Mesothelial cell of epicardium (in vitro differentiated cells): ENCODE measurements at regions not wholly inside any gene's neighbourhood (a gene's known extent, or its start where the extent isn't known, plus 50 kb on each side); places are given as distances from the start of the nearest gene placed in this dataset.

Source experiments
- DNase-seq, 2 experiments: peaks; one replicate each; pipeline ENCODE4 v3.0.0; 2021; ENCODE audit warnings: low spot score in 2 of 2; ENCODE audit not compliant: unreplicated experiment in 2 of 2
- H3K27ac Mint-ChIP-seq: 2 replicates; pipeline ENCODE4 v1.8.0; 2021; ENCODE audit warnings: mixed read lengths
- H3K27me3 Mint-ChIP-seq: 2 replicates; pipeline ENCODE4 v1.8.0; 2021; ENCODE audit warnings: low read depth, mixed read lengths
- H3K36me3 Mint-ChIP-seq: 2 replicates; pipeline ENCODE4 v1.8.0; 2021; ENCODE audit warnings: mixed read lengths
- H3K4me1 Mint-ChIP-seq: 2 replicates; pipeline ENCODE4 v1.8.0; 2021; ENCODE audit warnings: mixed read lengths
- H3K4me3 Mint-ChIP-seq: 2 replicates; pipeline ENCODE4 v1.8.0; 2021; ENCODE audit warnings: mild to moderate bottlenecking, moderate library complexity, mixed read lengths
- H3K9me3 Mint-ChIP-seq: 2 replicates; pipeline ENCODE4 v1.8.0; 2021; ENCODE audit warnings: mixed read lengths
- CTCF ChIP-seq: fragments of 200-600 bp; sonication (generic); IDR thresholded peaks from one replicate; pipeline ENCODE4 v1.5.0; 2021; ENCODE audit warnings: antibody characterized with exemption; ENCODE audit not compliant: unreplicated experiment

GRCh38 chr2:215767625-215768024 is 245.7 kb downstream of the MREG start:
- H3K27ac Mint-ChIP-seq: no peak overlapping the region
- peaks cover 19% of the 10 kb centered on the region for H3K4me1 Mint-ChIP-seq
- no peak overlapping the region for H3K4me3 Mint-ChIP-seq
- H3K36me3 Mint-ChIP-seq: no peaks in the 10 kb centered on the region
- peaks cover 19% of the 10 kb centered on the region for H3K9me3 Mint-ChIP-seq
- DNase-seq: no peak
- no peak for TF ChIP-seq CTCF
- H3K27me3 Mint-ChIP-seq: no peaks in the 10 kb centered on the region

- no peak for DNase-seq
These were observed 247.5 kb downstream of the MREG start for GRCh38 chr2:215765729-215766360.

GRCh38 chr2:215764441-215765048 is 248.8 kb downstream of the MREG start:
- no peak for TF ChIP-seq CTCF
- H3K27ac Mint-ChIP-seq: no peak overlapping the region
- H3K4me3 Mint-ChIP-seq: no peak overlapping the region
- H3K9me3 Mint-ChIP-seq: peaks cover 26% of the 10 kb centered on the region
- H3K4me1 Mint-ChIP-seq: peaks cover 5% of the 10 kb centered on the region
- no peak for DNase-seq
- H3K27me3 Mint-ChIP-seq: no peaks in the 10 kb centered on the region
- H3K36me3 Mint-ChIP-seq: no peaks in the 10 kb centered on the region

More at GRCh38 chr2:215765729-215766360, 247.5 kb downstream of the MREG start:
- peaks cover 26% of the 10 kb centered on the region for H3K9me3 Mint-ChIP-seq
- no peak for TF ChIP-seq CTCF
- H3K4me3 Mint-ChIP-seq: no peak overlapping the region
- H3K4me1 Mint-ChIP-seq: peaks cover 5% of the 10 kb centered on the region
- H3K27ac Mint-ChIP-seq: no peak overlapping the region
- no peaks in the 10 kb centered on the region for H3K27me3 Mint-ChIP-seq
- no peaks in the 10 kb centered on the region for H3K36me3 Mint-ChIP-seq

- H3K36me3 Mint-ChIP-seq: no peaks in the 10 kb centered on the region
- peaks cover 2% of the 10 kb centered on the region for H3K4me1 Mint-ChIP-seq
These were observed 252.8 kb downstream of the MREG start for GRCh38 chr2:215760557-215760956.

GRCh38 chr2:215760091-215760490 is 253.3 kb downstream of the MREG start:
- Mint-ChIP-seq H3K4me1 (peaks cover 2% of the 10 kb centered on the region), H3K4me3 (no peak overlapping the region), H3K9me3 (peaks cover 12% of the 10 kb centered on the region), H3K27me3 (no peaks in the 10 kb centered on the region), H3K27ac (no peak overlapping the region), H3K36me3 (no peaks in the 10 kb centered on the region)
- no peak for TF ChIP-seq CTCF
- DNase-seq: no peak

More at GRCh38 chr2:215760557-215760956, 252.8 kb downstream of the MREG start:
- Mint-ChIP-seq H3K4me3 (no peak overlapping the region), H3K27ac (no peak overlapping the region), H3K27me3 (no peaks in the 10 kb centered on the region), H3K9me3 (peaks cover 12% of the 10 kb centered on the region)
- DNase-seq: no peak
- TF ChIP-seq CTCF: no peak
